HG03469 (cell line): ENCODE measurements at regions not wholly inside any gene's neighbourhood (a gene's known extent, or its start where the extent isn't known, plus 50 kb on each side); places are given as distances from the start of the nearest gene placed in this dataset.

Experiments
- ATAC-seq: cut with Tn5 transposase; IDR thresholded peaks from one replicate; pipeline ENCODE4 v1.9.1; 2021; ENCODE audit warnings: mild to moderate bottlenecking, moderate library complexity, moderate number of reproducible peaks; ENCODE audit not compliant: unreplicated experiment

DNA sequence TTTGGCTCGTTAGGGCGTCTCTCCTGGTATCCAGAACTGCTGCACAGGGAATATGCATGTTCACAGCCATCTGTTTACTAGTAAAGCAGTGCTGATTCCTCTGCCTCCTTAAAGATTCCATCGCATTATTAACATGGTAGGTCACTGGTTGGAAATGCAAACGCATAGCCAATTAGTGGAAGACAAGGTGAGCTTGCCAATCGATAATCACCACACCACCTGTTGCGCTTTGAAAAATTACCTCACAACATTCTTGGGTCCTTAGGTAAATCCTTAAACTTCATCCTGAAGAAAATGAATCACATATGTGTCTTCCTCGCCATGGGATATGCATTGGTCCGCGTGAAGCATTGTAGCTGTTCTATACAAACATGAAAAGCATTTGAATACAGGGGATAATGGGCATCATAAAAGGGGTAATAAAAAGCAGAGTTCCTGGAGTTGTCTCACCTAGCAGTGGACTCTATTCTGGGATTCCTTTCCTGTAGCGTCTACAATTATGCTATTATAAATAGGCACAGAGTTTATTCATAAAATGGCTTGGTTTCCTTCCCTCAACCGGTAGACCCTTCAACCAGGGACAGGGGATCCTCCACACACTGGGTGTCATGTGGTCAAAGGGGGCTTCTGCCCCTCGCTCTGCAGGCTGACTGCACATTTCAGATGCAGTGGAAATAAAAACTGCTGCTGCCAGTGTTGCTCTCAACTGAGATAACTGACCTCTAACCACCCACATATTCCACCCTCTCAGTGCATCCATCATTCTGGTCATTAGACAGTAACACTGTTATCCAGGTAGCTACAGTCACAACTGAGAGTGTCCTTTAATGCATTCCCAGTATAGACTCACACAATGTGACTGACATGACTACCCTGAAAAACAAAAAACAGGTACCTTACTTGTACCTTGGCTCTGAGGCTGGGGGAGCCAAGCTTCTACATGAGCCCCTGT is 389.2 kb upstream of the NFE2L3 start:
- no peak for ATAC-seq

DNA sequence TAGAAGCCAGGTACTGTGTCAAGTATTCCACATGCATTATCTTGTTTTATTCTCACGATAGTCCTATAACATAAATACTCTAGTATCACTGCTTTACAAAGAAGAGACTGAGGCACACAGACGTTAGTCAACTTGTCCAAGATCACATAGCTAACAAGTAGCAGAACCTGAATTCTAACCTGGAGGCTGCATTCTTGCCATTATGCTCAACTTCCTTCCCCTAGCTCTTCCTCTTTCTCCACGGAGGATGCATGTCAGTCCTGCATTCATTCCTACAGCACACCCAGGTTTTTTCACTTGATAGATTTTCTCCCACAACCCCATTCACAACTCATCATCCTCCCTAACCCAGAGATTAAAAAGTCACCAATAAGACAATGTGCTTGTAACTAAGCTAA is 388.5 kb upstream of the NFE2L3 start:
- no peak for ATAC-seq

DNA sequence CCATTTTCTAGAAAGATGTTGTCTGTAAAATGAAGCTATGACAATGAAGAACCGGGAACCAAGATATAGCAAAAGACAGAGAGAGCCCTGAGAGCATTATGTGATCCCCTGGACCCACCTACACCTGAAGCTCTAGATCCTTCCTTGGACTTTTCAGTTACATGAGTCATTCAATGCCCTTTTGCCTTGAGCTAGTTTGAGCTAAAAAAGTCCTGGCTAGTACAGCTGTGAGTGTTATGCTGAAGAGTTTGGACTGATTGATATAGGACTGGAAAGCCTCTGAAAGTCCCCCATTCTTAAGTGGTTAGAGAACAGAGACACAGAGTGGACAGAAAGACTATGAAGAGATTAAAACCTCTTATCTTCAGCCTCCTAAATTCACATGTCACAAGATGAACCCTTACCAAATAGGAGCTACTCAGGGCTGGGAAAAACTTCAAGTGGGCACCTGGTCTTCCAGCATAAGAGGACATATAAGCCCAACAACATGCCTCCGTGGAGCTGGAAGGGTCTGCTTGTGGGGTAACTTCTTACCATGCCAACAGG is 386.8 kb upstream of the NFE2L3 start:
- no peak for ATAC-seq

DNA sequence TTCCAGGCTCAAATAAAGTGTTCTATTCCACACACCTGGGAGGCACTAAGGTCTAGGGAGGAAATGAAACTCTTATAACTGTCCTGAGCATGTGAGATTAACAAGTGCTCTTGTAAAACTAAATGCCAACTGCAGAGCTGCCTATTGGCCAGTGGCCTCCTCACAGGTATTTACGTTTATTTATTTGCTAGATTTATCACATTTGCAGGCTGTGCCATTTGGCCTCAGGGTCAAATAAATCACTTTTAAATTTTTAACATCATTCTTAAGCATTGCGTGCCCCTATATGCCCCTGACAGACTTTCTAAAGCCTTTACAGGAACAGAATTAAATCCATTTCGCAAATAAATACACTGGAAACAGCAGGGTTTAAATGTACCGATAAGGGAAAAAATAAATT is 381.8 kb upstream of the NFE2L3 start:
- ATAC-seq, result no peak

DNA sequence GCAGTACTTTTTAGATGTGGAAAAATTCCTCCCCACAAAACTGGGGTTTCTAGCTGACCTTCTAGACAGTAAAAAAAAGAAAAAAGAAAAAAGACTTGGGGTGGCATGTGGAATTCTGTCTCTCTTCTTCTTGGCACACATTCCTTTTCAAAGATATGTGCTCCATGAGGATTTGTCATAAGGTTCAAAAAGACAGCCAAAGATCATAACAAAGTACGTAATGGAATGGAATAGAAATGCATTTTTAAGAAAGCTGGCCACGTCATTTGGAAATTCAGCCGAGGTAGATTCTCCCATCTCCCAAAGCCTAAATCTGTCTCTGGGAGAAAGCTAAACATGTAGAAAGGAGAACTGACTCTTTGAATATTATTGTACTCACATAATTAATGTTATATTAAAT is 381.3 kb upstream of the NFE2L3 start:
- no peak for ATAC-seq

DNA sequence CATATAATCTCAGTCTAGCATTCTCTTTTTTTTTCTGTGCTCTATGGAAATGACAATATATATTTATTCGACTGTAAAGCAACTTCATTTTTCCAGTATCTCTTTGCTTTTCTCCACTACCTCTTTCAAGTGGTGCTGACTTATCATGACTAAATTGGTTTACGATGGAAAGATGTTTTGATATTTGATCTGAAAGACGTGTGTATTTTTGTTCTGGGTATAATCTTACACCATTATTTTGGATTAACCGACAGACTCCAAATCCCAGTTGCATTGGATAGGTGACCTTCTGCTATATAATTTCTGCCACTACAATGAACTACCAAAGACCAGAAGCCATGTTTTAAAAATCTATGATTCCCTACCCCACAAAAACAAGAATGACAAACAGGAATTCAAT is 380.5 kb upstream of the NFE2L3 start:
- ATAC-seq, result no peak

DNA sequence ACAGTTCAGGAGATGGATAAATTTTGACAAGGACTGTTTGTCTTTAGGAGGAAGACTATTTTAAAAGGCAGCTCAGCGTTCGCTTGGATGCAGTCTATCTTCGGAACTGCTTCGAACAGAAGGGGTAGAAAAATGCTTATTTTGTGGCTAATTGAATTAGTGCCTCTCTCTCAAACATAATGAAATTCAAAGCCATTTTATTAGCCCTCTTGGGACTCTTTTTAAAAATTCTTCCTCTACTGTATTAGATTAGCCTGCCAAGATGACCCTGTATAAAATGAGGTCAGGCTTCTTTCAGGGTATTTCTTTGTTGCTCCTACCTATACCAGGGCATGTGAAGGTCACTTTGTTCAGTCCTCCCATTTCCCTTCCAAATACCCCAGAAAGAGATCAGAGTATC is 379.2 kb upstream of the NFE2L3 start:
- ATAC-seq, result no peak

DNA sequence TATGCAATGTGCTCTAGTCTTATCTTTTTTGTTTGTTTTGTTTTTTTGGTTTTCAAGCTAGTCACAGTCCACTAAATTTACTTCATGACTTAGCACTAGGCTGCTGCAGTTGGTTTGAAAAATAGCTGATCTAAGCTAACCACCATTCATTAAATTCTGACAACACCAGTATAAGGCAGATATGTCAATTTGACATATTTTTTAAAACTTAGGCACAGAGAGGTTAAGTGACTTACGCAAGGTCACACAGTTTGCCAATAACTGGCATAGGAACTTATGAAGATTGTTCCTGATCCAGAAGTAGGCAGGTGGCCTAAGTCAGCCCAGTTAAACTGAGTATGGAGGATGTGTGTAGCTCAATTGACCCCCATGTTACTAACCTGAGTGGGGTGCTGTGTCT is 377.3 kb upstream of the NFE2L3 start:
- no peak for ATAC-seq

DNA sequence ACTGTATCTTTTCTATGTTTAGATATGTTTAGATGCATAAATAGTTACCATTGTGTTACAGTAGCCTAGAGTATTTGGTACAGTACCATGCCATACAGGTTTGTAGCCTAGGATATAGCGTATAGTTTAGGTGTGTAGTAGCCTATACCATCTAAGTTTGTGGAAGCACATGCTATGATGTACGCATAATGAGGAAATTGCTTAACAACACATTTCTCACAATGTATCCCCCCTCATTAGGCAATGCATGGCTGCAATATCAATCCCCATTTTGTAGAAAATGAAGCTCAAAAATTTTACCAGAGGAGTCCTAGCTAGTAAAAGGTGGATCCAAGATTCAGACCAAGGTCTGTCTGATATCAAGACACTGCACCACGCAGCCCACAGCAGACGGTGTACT is 376.4 kb upstream of the NFE2L3 start:
- ATAC-seq, result no peak

DNA sequence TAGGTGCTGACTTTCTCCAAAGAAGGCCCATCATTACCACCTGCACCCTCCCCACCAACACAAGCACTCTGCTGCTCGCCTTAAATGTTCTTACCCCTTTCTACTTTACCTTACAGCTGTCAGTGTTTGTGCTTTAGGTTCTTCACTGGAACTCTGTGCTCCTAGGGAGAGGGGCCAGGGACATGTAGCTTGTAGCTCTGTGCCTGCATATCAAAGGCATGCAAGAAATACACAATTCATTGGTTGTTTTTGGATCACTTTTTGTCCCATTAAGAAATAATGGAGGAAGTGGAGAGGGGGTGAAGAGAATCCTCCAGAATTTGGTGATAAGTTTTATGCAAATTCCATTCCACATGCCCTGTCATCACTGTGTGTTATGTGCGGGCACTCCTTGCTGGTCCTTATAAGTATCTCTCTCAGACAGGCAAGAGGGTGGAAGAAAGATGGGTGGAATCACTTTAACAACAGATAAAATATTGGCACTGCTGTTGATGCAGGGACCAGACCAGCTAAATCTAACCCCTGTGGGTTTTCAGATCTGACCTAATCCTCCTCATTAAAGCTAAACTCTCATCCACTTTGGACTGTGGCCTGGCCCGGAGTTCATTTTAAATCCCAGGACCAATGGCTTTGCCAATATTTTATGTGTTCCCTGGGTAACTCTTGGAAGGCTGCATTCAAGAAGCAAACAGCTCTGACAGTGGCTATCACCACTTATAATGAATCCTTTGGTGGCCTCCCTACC is 375.8 kb upstream of the NFE2L3 start:
- ATAC-seq, result no peak

DNA sequence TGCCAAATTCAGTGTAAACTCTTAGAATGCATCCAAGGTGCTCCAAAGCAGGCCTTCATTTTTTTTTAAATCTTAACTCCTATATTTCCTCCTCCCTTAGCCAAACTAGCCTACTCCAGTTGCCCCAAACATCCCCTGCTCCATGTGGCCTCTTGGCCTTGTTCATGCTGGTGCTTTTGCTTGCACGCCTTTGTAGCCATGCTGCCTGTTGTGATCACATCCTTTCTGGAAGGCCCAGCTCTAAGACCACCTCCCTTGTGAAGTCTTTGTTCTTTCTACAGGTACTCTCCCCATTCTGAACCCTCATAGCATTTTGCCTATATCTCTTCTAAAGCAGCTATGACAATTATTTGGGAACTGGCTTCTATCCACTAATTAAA is 375.3 kb upstream of the NFE2L3 start:
- no peak for ATAC-seq

DNA sequence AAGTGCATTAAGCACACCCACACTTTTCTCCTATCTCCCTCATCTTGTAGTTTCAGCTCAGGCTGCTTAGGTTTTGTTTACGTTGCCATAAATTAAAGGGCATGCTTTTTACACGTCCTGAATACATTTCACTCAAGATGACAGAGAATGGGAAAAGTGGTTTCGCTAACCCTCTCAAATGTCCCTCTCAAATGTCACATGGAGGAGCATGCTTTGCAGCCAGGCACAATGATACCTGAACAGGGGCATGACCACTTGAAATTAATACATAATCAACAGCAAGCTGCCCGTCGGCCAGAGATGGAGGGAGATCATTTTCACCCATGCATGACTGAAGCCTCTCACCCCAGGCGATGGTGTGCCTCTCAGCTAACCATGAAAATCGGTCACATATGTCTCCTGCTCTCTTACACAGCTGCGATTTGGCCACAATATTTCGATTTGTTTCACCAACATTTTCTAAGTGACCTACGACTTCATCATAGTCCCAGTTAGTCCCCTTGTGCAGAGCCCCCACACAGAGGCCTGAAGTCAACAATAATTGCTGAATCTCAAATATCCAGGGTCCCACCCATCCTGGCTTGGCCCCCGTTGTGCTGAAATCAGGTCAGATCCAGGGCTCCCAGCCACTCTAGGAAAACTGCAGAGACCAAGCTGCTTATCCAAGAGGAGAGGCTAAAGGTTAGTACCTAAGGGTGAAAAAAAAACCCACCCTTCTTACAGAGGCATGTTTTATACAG is 373.9 kb upstream of the NFE2L3 start:
- ATAC-seq, result no peak

DNA sequence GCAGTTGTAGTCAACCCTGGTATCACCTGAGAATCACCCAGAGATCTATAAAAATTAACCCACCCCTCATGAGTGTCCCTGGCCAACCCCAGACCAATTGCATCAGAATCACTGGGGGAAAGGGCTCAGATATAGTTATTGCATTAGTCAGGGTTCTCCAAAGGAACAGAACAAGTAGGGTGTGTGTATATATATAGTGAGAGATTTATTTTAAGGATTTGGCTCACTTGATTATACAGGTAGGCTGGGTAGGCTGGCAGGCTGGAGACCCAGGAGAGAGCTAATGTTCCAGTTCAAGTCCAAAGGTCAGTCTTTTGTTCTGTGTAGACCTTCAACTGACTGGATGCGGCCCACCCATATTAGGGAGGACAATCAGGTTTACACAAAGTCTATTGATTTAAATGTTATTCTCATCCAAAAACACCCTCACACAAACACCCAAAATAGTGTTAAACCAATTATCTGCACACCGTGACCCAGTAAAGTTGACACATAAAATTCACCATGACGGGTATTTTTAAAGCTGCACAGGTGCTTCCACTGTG is 372.9 kb upstream of the NFE2L3 start:
- ATAC-seq, result no peak

DNA sequence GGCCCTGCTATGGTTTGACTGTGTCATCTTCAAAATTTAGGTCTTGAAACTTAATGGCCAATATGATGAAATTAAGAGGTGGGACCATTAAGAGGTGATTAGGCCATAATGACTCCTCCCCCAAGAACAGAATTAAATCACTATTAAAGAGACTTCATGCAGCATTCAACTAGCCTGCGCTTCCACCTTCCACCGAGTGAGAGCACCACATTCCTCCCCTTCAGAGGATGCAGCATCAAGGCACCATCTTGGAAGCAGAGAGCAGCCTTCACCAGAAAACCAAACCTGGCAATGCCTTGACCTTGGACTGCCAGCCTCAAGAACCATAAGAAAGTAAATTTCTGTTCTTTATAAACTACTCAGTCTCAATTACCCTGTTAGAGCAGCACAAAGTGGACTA is 371.1 kb upstream of the NFE2L3 start:
- no peak for ATAC-seq

DNA sequence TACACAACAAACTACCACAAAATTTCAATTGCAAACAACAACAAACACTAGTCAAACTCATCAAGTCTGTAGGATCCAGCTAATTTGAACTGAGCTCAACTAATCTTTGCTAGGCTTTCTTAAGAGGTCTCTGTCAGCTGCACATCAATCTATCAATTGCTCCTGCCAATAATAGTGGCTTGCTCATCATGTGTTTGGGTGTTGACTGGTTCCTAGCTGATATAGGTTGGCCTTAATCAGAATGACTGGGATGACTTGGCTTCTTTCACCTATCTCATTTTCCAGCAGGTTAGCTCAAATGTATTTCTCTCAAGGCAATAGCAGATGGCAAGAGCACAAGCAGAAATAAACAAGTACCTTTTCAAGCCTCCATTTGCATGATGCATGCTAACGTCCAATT is 370.3 kb upstream of the NFE2L3 start:
- no peak for ATAC-seq

DNA sequence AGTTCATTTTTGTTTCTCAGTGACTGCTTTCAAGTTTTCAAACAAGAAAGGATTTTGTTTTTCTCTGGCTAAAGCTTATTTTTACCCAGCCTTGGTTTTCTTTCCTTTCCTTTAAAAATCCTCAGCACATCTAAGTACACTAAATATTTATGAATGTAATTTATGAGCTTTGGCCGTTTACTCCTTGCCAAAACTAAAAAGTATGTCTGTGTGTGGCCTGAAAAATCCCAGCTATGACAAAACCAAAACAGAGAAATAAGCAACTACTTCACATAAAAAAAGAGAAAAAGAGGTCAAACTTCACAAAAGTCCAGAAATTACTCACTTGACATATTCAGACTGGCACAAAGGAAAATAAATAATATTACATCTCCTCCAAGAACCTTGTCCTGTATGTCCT is 365.1 kb upstream of the NFE2L3 start:
- ATAC-seq, result no peak

DNA sequence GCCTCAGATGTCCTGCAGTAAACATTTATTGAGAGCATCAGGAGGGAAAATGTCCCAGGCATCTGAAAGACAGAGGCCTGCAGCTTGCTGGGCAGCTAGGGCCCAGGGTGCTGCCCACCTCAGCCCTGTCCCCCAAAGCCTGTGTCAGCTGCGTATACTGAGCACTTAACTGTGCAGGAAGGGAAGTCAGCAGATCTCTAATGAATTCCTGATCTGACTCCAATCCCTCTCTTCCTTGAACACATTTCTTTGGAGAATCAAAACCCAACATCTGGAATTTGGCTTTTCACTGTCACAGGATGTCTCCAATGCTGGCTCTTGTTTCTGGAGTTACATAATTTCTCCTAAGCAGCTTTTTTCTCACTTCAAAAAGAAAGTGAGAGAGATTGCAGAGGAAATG is 364.7 kb upstream of the NFE2L3 start:
- no peak for ATAC-seq

DNA sequence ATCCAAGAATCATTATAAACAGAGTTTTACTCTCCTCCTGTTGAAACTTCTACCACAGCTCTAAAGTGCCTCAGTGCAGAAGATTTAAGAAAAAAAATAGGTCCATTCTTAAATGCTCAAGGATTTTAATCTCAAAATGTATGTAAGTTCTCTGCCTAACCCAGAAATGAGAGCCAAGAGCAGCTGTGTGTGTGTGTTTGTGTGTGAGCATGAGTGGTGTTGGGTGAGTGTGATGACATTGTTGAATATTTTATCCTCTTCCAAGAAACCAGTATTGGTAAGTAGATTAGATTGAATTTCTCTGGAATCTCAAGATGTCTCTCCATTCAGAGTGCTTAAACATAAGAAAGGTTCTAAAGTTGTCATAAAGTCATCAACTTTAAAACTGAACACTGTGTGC is 363.6 kb upstream of the NFE2L3 start:
- ATAC-seq, result no peak

DNA sequence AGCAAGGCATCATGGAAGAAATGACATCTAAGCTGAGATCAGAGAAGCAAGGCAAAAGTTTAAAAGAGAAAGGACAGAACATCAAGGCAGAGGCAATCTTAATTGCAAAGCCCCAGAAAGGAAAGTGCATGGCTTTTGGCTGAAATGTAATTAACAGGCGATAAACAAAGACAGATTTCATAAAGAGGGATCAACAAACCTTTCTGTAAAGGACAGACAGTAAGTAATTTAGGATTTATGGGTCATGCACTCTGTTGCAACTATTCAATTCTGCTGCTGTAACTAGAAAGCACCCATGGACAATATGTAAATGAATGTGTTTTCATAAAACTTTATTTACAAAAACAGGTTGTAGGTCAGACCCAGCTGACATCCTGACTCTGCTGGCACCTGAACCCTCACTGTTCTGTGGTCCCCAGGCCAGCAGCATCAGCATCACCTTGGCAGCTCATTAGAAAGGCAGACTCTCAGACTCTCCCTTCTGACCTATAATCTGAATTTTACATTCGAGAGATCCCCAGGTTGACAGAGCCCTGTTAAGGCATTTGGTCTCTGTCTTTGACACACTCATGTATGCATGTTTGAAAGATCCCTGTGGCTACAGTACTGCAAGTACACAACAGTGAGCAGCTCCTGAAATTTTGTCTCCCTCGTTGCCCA is 362.9 kb upstream of the NFE2L3 start:
- no peak for ATAC-seq
